ENCODE measurements at regions not wholly inside any gene's neighbourhood (a gene's known extent, or its start where the extent isn't known, plus 50 kb on each side); places are given as distances from the start of the nearest gene placed in this dataset.

GRCh38 chrX:124827258-124827845 is 481.0 kb downstream of the SH2D1A start:
- Histone ChIP-seq H3K9me1 (ENCODE audit: control insufficient read depth, extremely low read depth, insufficient read depth, low read length) (no peaks in the 10 kb centered on the region), H3K4me3 (ENCODE audit: control insufficient read depth in 2 of 3, extremely low read depth in 1 of 3, insufficient read depth in 2 of 3, low read depth in 1 of 3, low read length in 3 of 3) (no peak overlapping the region), H3K79me2 (ENCODE audit: control insufficient read depth, insufficient read depth, low read length) (no peaks in the 10 kb centered on the region), H3K4me1 (ENCODE audit: control insufficient read depth, extremely low read depth, insufficient read depth, low read length) (no peaks in the 10 kb centered on the region), H3K4me2 (ENCODE audit: control insufficient read depth, extremely low read depth, insufficient read depth, low read depth, low read length) (no peak overlapping the region), H3K27ac (ENCODE audit: control insufficient read depth, insufficient read depth, low read length) (no peak overlapping the region), H2AFZ (ENCODE audit: control insufficient read depth, low read length) (no peak overlapping the region), H3K27me3 (ENCODE audit: control insufficient read depth, extremely low read depth, insufficient read depth, low read length) (no peaks in the 10 kb centered on the region), H3K9me3 (ENCODE audit: control insufficient read depth, low read depth, low read length) (no peaks in the 10 kb centered on the region), H3K9ac (ENCODE audit: control insufficient read depth, extremely low read depth, insufficient read depth, low read length) (no peak overlapping the region), H4K20me1 (ENCODE audit: control insufficient read depth, extremely low read depth, insufficient read depth, low read length) (no peaks in the 10 kb centered on the region), H3K36me3 (ENCODE audit: control insufficient read depth in 2 of 2, extremely low read depth in 1 of 2, insufficient read depth in 2 of 2, low read length in 2 of 2) (no peaks in the 10 kb centered on the region)
- TF ChIP-seq CTCF (optimal IDR thresholded peaks at IDR 0.05 in 1 of 3, IDR thresholded peaks at IDR 0.05 in 1 of 3, conservative IDR thresholded peaks at IDR 0.05 in 1 of 3; ENCODE audit: extremely low read depth in 1 of 3, insufficient read depth in 2 of 3, low read length in 3 of 3), result no peak
- TF ChIP-seq EZH2 (IDR thresholded peaks at IDR 0.05; ENCODE audit: low read length), result no peak
- no peak for DNase-seq (ENCODE audit: low read depth, low spot score)
- FAIRE-seq, result no peak
- dilution Hi-C loops (cut with MboI; ENCODE audit: extremely low pct_ligation_motif_present, low sequenced_read_pairs), result no loop called here

- Histone ChIP-seq H4K20me1 (ENCODE audit: control insufficient read depth, extremely low read depth, insufficient read depth, low read length) (no peaks in the 10 kb centered on the region), H3K9me3 (ENCODE audit: control insufficient read depth, low read depth, low read length) (no peaks in the 10 kb centered on the region), H3K4me2 (ENCODE audit: control insufficient read depth, extremely low read depth, insufficient read depth, low read depth, low read length) (no peak overlapping the region), H3K9me1 (ENCODE audit: control insufficient read depth, extremely low read depth, insufficient read depth, low read length) (no peaks in the 10 kb centered on the region), H3K36me3 (ENCODE audit: control insufficient read depth in 2 of 2, extremely low read depth in 1 of 2, insufficient read depth in 2 of 2, low read length in 2 of 2) (no peaks in the 10 kb centered on the region), H2AFZ (ENCODE audit: control insufficient read depth, low read length) (no peak overlapping the region), H3K79me2 (ENCODE audit: control insufficient read depth, insufficient read depth, low read length) (no peaks in the 10 kb centered on the region), H3K27ac (ENCODE audit: control insufficient read depth, insufficient read depth, low read length) (no peak overlapping the region), H3K9ac (ENCODE audit: control insufficient read depth, extremely low read depth, insufficient read depth, low read length) (no peak overlapping the region), H3K27me3 (ENCODE audit: control insufficient read depth, extremely low read depth, insufficient read depth, low read length) (no peaks in the 10 kb centered on the region), H3K4me1 (ENCODE audit: control insufficient read depth, extremely low read depth, insufficient read depth, low read length) (no peaks in the 10 kb centered on the region), H3K4me3 (ENCODE audit: control insufficient read depth in 2 of 3, extremely low read depth in 1 of 3, insufficient read depth in 2 of 3, low read depth in 1 of 3, low read length in 3 of 3) (no peak overlapping the region)
- dilution Hi-C loops (cut with MboI; ENCODE audit: extremely low pct_ligation_motif_present, low sequenced_read_pairs), result no loop called here
- TF ChIP-seq CTCF (optimal IDR thresholded peaks at IDR 0.05 in 1 of 3, IDR thresholded peaks at IDR 0.05 in 1 of 3, conservative IDR thresholded peaks at IDR 0.05 in 1 of 3; ENCODE audit: extremely low read depth in 1 of 3, insufficient read depth in 2 of 3, low read length in 3 of 3) (no peak), EZH2 (IDR thresholded peaks at IDR 0.05; ENCODE audit: low read length) (no peak)
- DNase-seq (ENCODE audit: low read depth, low spot score) (no peak), FAIRE-seq (no peak)
Observed at GRCh38 chrX:124829930-124830329, 483.6 kb downstream of the SH2D1A start.
